GM12865 (cell line): ENCODE measurements at regions not wholly inside any gene's neighbourhood (a gene's known extent, or its start where the extent isn't known, plus 50 kb on each side); places are given as distances from the start of the nearest gene placed in this dataset.

ENCODE experiments used
- DNase-seq: peaks from one replicate; pipeline ENCODE4 v3.0.0; 2010; ENCODE audit warnings: low read depth
- H3K4me3 ChIP-seq: 2 replicates; pipeline ENCODE4 v1.5.1; 2011; ENCODE audit warnings: mild to moderate bottlenecking, low read depth, low read length, control low read depth
- TF ChIP-seq, protein P1 (sequence below): IDR thresholded peaks from 2 replicates; pipeline ENCODE4 v1.5.1; 2011; ENCODE audit warnings: low read length, control low read depth, low read depth, inconsistent platforms; ENCODE audit not compliant: insufficient read depth; ENCODE audit errors: missing control alignments

DNA sequence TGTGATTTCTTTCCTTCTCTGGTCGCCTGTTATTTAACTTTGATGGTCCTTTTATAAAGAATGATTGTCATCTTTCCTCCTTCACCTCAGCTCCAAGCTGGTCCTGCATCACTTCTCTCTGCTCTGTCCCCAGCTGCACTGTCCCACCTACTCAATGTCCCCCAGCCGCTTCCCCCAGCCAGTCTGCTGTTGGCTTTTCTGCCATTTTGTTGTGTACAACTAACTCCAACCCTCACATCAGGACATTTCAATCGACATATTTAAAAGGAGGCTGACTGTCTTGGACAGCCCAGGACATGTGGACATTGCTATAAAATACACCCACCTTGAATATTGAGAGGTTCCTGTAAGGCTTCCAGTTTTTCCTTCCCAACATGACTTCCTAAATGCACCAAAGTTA is 193.8 kb upstream of the RGMA start:
- H3K4me3 ChIP-seq = no peak overlapping the region
- TF ChIP-seq, protein P1, sequence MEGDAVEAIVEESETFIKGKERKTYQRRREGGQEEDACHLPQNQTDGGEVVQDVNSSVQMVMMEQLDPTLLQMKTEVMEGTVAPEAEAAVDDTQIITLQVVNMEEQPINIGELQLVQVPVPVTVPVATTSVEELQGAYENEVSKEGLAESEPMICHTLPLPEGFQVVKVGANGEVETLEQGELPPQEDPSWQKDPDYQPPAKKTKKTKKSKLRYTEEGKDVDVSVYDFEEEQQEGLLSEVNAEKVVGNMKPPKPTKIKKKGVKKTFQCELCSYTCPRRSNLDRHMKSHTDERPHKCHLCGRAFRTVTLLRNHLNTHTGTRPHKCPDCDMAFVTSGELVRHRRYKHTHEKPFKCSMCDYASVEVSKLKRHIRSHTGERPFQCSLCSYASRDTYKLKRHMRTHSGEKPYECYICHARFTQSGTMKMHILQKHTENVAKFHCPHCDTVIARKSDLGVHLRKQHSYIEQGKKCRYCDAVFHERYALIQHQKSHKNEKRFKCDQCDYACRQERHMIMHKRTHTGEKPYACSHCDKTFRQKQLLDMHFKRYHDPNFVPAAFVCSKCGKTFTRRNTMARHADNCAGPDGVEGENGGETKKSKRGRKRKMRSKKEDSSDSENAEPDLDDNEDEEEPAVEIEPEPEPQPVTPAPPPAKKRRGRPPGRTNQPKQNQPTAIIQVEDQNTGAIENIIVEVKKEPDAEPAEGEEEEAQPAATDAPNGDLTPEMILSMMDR = no peak
- no peak for DNase-seq

DNA sequence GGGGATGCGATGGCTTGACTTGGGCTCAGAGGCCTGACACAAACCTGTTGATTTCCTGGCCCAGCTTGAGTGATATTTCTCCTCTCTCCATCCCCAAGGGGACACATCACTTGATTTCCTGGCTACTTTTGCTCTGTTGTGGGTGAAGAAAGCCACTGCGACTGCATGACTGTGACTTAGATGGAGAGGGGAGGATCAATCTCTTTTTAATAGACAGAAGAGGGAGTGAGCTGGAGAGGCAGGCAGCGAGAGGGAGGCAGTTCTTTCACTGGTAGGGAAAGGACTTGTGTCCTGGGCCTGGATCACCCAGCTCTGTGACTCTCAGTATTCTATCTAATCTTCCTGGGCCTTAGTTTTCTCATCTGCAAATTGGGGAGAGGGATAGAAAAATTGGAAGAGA is 189.8 kb upstream of the RGMA start:
- TF ChIP-seq, protein P1 = no peak
- H3K4me3 ChIP-seq = no peak overlapping the region
- DNase-seq = no peak

DNA sequence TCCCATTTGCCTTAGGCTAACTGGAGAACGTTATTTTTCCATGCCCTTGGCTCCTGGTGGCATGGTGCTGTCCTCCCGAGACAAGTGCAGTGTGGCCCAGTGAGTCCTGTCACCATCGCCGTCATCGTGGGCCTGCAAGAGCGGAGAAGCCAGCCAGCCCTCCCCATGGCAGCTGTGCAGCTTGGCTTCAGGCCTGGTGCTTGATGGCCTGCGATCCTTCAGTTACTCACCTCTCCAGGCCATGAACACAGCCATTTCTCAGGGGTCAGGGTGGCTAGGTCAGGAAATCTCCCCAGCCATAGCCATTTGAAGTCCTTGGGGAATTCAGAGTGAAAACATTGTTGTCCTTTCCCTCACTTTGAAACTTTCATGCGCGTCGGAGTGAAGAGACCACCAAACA is 189.0 kb upstream of the RGMA start:
- TF ChIP-seq, protein P1 = no peak
- no peak for DNase-seq
- H3K4me3 ChIP-seq = no peak overlapping the region

DNA sequence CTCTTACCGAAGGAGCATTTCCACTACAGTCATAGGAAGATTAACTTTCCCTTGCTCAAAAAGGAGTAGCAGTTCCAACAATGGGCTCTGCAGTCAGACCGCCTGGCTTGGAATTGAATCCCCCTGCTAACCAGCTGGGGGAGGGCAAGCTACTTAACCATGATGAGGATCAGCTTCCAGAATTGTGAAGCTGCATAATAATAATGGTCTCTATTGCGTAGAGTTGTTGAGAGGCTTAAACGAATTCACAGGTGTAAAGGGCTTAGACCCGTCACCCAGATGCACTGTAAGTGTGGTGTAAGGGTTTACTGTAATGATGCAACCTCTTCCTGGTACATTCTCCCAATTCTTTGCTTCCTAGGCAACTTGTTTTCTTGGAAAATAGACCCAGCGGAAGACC is 185.2 kb upstream of the RGMA start:
- TF ChIP-seq, protein P1 = no peak
- no peak overlapping the region for H3K4me3 ChIP-seq
- DNase-seq = no peak

DNA sequence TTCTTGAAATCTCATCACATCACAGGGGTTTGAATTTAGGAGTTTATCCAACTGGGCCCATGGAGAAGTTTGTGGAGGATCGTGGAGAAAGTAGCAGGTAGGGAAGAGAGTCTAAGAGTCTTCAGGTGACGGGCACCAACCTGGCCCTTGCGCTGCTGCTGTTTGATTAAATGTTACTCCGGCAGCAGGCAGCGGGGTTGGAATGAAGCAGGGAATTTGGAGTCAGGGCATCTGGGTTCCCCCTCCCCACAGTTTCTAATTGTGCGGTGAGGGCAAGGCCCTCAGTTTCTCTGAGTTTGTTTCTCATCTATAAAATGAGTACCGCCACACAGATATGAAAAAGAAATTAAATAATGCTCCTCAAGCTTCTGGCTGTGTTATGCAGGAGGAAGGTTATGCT is 182.9 kb upstream of the RGMA start:
- TF ChIP-seq, protein P1 = no peak
- DNase-seq = no peak
- H3K4me3 ChIP-seq = no peak overlapping the region

DNA sequence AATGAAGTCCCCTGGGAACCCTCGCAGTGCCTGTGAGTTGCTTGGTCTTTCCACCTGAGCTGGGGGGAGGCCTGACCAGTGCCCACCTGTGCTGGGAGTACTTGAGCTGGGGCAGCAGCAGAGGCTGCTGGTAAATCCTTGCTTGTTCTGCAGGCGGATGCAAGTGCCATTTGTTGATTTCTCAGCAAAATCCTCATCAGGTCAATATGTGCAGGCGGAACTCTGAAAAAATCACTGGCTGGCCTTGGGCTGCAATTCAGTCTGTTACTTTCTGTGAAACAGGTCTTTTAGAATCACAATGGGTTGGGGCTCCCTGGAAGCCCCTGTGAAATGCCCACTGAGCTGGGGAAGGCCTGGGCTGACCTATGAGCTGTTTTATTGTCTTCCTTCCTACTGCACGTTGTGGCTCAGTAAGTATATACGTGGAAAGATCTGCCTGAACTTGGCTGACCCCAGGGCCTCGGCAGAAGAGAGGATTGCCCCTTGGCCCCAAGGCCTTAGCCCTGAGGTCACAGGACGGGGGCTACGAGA is 182.0 kb upstream of the RGMA start:
- no peak for DNase-seq
- TF ChIP-seq, protein P1 = no peak
- no peak overlapping the region for H3K4me3 ChIP-seq

DNA sequence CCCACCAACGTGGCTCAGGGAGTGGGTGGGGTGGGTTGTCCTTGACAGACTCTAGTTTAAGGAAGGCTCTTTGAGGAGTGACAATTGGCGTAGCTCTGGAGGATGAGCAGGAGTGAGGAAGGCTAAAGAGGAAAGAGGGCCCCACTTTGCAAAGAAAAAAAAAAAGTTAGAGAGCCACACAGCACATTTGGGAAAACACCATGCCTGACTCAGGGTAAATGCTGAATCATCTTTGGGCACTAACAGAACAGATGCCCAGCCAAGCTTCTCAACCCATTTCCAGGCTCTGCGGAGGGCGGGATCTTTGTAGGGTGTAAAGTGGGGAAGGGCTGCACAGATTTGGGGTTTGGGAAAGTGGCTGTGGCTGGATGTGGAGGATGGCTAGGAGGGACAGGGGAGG is 179.1 kb upstream of the RGMA start:
- no peak for DNase-seq

More for the DNA sequence above, 179.1 kb upstream of the RGMA start:
- no peak overlapping the region for H3K4me3 ChIP-seq
- TF ChIP-seq, protein P1 = no peak
